Chondrocyte (in vitro differentiated cells): ENCODE measurements at regions not wholly inside any gene's neighbourhood (a gene's known extent, or its start where the extent isn't known, plus 50 kb on each side); places are given as distances from the start of the nearest gene placed in this dataset.
"Not testable (repeated sequence)": the region's sequence is repeated elsewhere in the genome, so short reads cannot be mapped to it uniquely, and the experiment has no call there.

Source experiments
- DNase-seq: peaks from one replicate; pipeline ENCODE4 v3.0.0; 2021; ENCODE audit warnings: mixed read lengths, low spot score
- H3K27ac Mint-ChIP-seq: one replicate; pipeline ENCODE4 v1.8.0; 2021; ENCODE audit warnings: mild to moderate bottlenecking, moderate library complexity, mixed read lengths; ENCODE audit not compliant: unreplicated experiment
- H3K27me3 Mint-ChIP-seq: 2 replicates; pipeline ENCODE4 v1.8.0; 2021; ENCODE audit warnings: low read depth, mixed read lengths
- H3K36me3 Mint-ChIP-seq: 2 replicates; pipeline ENCODE4 v1.8.0; 2021; ENCODE audit warnings: low read depth, mixed read lengths
- H3K4me1 Mint-ChIP-seq: 2 replicates; pipeline ENCODE4 v1.8.0; 2021; ENCODE audit warnings: low read depth, mild to moderate bottlenecking, mixed read lengths
- H3K4me3 Mint-ChIP-seq: one replicate; pipeline ENCODE4 v1.8.0; 2021; ENCODE audit warnings: mild to moderate bottlenecking, moderate library complexity, mixed read lengths; ENCODE audit not compliant: unreplicated experiment
- H3K9me3 Mint-ChIP-seq: 2 replicates; pipeline ENCODE4 v1.8.0; 2021; ENCODE audit warnings: low read depth, mixed read lengths
- TF ChIP-seq, protein P1 (sequence below): fragments of 200-600 bp; sonication (generic); IDR thresholded peaks from 2 replicates; pipeline ENCODE4 v1.5.0; 2021; ENCODE audit warnings: antibody characterized with exemption, mild to moderate bottlenecking, moderate library complexity

DNA sequence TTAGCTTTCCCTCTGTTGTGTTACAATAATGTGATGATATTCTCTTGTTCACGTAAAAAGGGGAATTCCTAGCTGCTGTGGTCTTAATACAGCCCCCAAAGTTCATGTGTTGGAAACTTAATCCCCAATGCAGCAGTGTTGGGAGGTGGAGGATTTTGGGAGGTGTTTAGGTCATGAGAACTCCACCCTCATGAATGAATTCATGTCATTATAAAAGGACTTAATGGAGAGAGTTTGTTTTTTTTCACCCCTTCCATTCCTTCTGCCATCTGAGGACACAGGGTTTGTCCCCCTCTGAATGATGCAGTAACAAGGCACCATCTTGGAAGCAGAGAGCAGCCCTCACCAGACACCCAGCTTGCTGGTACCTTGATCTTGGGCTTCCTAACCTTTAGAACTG is 253.4 kb upstream of the DDHD1 start:
- TF ChIP-seq, protein P1, sequence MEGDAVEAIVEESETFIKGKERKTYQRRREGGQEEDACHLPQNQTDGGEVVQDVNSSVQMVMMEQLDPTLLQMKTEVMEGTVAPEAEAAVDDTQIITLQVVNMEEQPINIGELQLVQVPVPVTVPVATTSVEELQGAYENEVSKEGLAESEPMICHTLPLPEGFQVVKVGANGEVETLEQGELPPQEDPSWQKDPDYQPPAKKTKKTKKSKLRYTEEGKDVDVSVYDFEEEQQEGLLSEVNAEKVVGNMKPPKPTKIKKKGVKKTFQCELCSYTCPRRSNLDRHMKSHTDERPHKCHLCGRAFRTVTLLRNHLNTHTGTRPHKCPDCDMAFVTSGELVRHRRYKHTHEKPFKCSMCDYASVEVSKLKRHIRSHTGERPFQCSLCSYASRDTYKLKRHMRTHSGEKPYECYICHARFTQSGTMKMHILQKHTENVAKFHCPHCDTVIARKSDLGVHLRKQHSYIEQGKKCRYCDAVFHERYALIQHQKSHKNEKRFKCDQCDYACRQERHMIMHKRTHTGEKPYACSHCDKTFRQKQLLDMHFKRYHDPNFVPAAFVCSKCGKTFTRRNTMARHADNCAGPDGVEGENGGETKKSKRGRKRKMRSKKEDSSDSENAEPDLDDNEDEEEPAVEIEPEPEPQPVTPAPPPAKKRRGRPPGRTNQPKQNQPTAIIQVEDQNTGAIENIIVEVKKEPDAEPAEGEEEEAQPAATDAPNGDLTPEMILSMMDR, result no peak
- Mint-ChIP-seq H3K9me3 (no peaks in the 10 kb centered on the region), H3K4me3 (no peak overlapping the region), H3K36me3 (no peaks in the 10 kb centered on the region), H3K27ac (no peak overlapping the region), H3K27me3 (no peaks in the 10 kb centered on the region), H3K4me1 (peaks cover 14% of the 10 kb centered on the region)
- no peak for DNase-seq

DNA sequence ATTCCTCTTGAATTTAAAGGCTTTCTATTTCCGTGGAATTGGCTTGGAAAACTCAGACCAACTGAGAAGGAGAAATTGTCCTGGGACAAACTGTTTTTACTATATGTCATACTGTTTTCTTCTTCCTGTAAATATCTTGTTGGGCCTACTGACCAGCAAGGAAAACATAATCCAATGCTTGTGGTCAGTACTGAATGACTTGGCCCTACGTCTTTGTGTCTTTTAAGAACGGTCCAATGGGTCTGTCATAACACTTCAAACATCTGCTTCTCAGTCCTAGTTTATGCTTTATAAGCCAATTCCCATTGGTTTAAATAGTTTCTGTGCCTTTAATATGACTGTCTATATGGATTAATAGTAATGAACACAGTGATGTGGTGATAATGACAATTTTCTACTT is 248.5 kb upstream of the DDHD1 start:
- Mint-ChIP-seq H3K27me3 (no peaks in the 10 kb centered on the region), H3K9me3 (peaks cover 2% of the 10 kb centered on the region), H3K4me1 (peaks cover 9% of the 10 kb centered on the region), H3K27ac (no peak overlapping the region), H3K36me3 (no peaks in the 10 kb centered on the region), H3K4me3 (no peak overlapping the region)
- TF ChIP-seq, protein P1, result no peak
- no peak for DNase-seq

DNA sequence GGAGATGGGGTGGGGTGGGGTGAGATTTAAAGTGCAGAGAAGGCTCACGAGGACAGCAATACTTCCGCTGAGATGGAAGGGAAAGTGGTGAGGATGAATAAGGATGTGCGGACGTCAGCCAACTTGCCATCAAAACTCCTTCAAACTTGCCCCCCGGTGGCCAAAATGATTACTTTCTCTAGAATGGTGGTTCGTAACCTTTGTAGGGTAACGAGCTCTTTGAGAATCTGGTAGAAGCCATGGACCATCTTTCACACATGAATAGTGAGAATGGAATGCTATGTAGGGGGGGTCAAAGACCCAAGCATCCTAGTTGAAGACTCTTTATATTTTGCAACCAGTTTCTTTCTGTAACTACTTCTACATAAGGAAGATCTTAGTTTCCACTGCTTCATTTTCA is 245.9 kb upstream of the DDHD1 start:
- peaks cover 18% of the 10 kb centered on the region for H3K9me3 Mint-ChIP-seq
- DNase-seq, result no peak
- no peak overlapping the region for H3K4me3 Mint-ChIP-seq
- H3K27ac Mint-ChIP-seq, result no peak overlapping the region
- TF ChIP-seq, protein P1, result peak; percentile 68
- peaks cover 9% of the 10 kb centered on the region for H3K4me1 Mint-ChIP-seq
- peaks cover 5% of the 10 kb centered on the region for H3K36me3 Mint-ChIP-seq
- no peaks in the 10 kb centered on the region for H3K27me3 Mint-ChIP-seq

DNA sequence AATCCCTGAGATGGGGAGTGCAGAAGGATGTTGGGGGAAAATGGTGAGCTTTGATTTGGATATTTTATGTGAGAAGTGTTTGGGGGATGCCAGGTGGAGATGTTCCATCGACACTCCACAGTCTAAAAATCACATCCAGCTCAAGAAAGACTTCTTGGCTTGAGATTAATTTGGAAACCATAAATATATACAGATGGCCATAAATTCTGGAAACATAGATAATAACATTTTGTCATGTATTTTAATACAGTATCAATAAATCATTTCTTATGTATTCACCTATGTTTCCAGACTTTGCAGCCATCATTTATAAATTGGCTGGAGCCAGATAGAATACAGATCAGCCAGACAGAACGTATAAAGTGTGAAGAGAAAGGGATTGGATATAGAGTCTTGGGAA is 245.5 kb upstream of the DDHD1 start:
- DNase-seq, result no peak
- Mint-ChIP-seq H3K9me3 (peaks cover 18% of the 10 kb centered on the region), H3K4me1 (peaks cover 9% of the 10 kb centered on the region), H3K27ac (no peak overlapping the region), H3K36me3 (peaks cover 6% of the 10 kb centered on the region), H3K4me3 (no peak overlapping the region), H3K27me3 (no peaks in the 10 kb centered on the region)
- TF ChIP-seq, protein P1, result no peak

DNA sequence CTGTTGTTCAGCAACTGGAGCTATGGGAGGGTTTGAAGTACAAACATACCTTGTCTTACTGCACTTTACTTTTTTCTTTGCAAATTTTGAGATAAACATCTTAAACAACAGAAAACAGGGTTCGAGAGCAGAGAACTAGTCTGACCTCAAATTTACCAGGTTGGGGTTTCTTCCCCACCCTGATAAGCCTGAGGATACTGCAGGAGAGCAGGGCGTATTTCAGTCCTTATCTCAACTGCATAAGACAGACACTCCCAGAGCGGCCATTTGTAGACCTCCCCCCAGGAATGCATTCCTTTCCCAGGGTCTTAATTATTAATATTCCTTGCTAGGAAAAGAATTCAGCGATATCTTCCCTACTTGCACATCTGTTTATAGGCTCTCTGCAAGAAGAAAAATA is 242.1 kb upstream of the DDHD1 start:
- H3K4me3 Mint-ChIP-seq, H3K27me3 Mint-ChIP-seq, H3K27ac Mint-ChIP-seq, H3K36me3 Mint-ChIP-seq, DNase-seq: not testable (repeated sequence)
- Mint-ChIP-seq H3K4me1 (peaks cover 19% of the 10 kb centered on the region), H3K9me3 (peaks cover 18% of the 10 kb centered on the region)

DNA sequence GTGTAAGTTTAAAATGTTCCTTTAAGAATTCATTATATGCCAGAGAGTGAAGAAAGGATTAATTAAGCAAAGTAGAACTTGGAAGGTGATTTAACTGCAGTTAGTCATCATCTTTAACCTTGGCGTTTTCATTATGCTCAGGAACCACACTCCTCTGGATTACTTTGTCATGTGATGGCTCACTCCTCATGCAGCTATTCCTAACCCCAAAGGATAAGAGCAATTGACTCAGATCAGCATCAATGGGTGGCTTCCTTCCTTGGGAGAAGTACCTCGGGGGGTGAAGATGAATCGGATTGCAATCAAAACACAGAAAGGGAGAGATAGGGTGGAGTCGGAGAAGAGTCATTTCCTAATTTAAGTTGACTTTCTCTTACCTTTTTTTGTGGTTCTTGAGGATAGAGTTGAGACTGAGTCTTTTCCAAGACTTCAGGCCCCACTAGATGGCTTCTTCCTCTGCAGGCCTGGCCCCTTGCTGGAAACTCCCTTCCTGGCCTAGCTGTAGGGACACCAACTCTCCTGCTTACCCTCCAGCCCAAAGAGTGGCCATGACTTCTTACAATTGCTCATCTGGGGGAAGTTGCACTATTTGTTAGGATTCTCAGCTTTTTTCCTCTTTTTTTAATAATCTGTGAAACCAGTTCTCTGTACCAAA is 238.6 kb upstream of the DDHD1 start:
- Mint-ChIP-seq H3K27ac (peak overlapping the region; percentile 6), H3K27me3 (no peaks in the 10 kb centered on the region), H3K4me3 (no peak overlapping the region), H3K36me3 (peaks cover 6% of the 10 kb centered on the region), H3K9me3 (peaks cover 18% of the 10 kb centered on the region), H3K4me1 (peaks cover 10% of the 10 kb centered on the region)
- no peak for DNase-seq
- TF ChIP-seq, protein P1, result no peak
